A549 (cell line): ENCODE measurements at regions not wholly inside any gene's neighbourhood (a gene's known extent, or its start where the extent isn't known, plus 50 kb on each side); places are given as distances from the start of the nearest gene placed in this dataset.

Experiments used
- ATAC-seq, 2 experiments: fragments of 200-7000 bp in 1 of 2; fragments of >200 bp in 1 of 2; cut with Nextera tagmentation in 1 of 2; cut with Tn5 transposase in 1 of 2; 3 replicates each; pipeline versions ENCODE4 v1.8.0 to v1.9.1; 2018 to 2020; ENCODE audit warnings: mild to moderate bottlenecking in 1 of 2, moderate library complexity in 1 of 2
- CTCF ChIA-PET: fragments of 300-600 bp; sonication (Branson Sonifier 250); formaldehyde crosslinking; extraction: SDS; loops from one replicate; lab custom pipeline; 2021; ENCODE audit warnings: antibody characterized with exemption, inconsistent platforms; lab: Yijun Ruan, JAX
- POLR2A ChIA-PET: fragments of 350-600 bp; formaldehyde crosslinking; extraction: SDS; loops from one replicate; lab custom pipeline; 2021; ENCODE audit warnings: antibody characterized with exemption, inconsistent platforms; lab: Yijun Ruan, JAX
- DNase-seq, 2 experiments: peaks; one replicate each; pipeline versions ENCODE4 v3.0.0 to v3.0.0-alpha.2; 2011 to 2016; ENCODE audit warnings: low read depth in 1 of 2, low spot score in 1 of 2
- FAIRE-seq: peaks from 2 replicates; lab custom pipeline; 2011; peaks lifted over from hg19 to GRCh38; lab: Jason Lieb, UNC
- H3K27ac ChIP-seq, 2 experiments: fragments of >200 bp; sonication (Bioruptor Twin); formaldehyde crosslinking; 3 replicates each; pipeline ENCODE4 v1.5.1; 2016 to 2017
- H3K4me1 ChIP-seq: fragments of >200 bp; sonication (Bioruptor Twin); formaldehyde crosslinking; 3 replicates; pipeline ENCODE4 v1.6.1; 2016
- H3K4me2 ChIP-seq: fragments of >200 bp; sonication (Bioruptor Twin); formaldehyde crosslinking; 3 replicates; pipeline ENCODE4 v1.6.1; 2016
- H3K4me3 ChIP-seq: fragments of >200 bp; sonication (Bioruptor Twin); formaldehyde crosslinking; 3 replicates; pipeline ENCODE4 v1.5.1; 2016
- H3K9me3 ChIP-seq: fragments of >200 bp; sonication (Bioruptor Twin); formaldehyde crosslinking; 3 replicates; pipeline ENCODE4 v1.6.1; 2016
- ATOH8 ChIP-seq: fragments of 250-450 bp; sonication (Bioruptor Pico); IDR thresholded peaks from 2 replicates; pipeline ENCODE4 v1.5.0; 2020; ENCODE audit warnings: low read depth, mild to moderate bottlenecking, moderate library complexity
- BCL3 ChIP-seq: fragments of >200 bp; sonication (Bioruptor Twin); formaldehyde crosslinking; IDR thresholded peaks from 3 replicates; pipeline ENCODE4 v1.6.1; 2016
- BHLHE40 ChIP-seq: IDR thresholded peaks from 2 replicates; pipeline ENCODE4 v1.6.1; 2012; ENCODE audit warnings: low read depth, low read length, inconsistent platforms
- CBX2 ChIP-seq: fragments of 200-600 bp; sonication (generic); IDR thresholded peaks from 2 replicates; pipeline ENCODE4 v1.6.1; 2016; ENCODE audit warnings: low read depth, mild to moderate bottlenecking, borderline replicate concordance
- CHD2 ChIP-seq: fragments of 150-350 bp; IDR thresholded peaks from 2 replicates; pipeline ENCODE4 v1.6.1; 2014; ENCODE audit warnings: low read length; ENCODE audit not compliant: partially characterized antibody
- EHMT2 ChIP-seq: fragments of 200-600 bp; sonication (generic); IDR thresholded peaks from 2 replicates; pipeline ENCODE4 v1.6.1; 2016; ENCODE audit warnings: antibody characterized with exemption, low read depth, mild to moderate bottlenecking, moderate library complexity
- ESRRA ChIP-seq: fragments of 150-350 bp; IDR thresholded peaks from 2 replicates; pipeline ENCODE4 v1.6.1; 2014; ENCODE audit warnings: mild to moderate bottlenecking, low read length, borderline replicate concordance
- FOXS1 ChIP-seq: fragments of 250-450 bp; sonication (Bioruptor Pico); IDR thresholded peaks from 2 replicates; pipeline ENCODE4 v1.5.0; 2020; ENCODE audit warnings: mild to moderate bottlenecking, moderate library complexity
- GATA3 ChIP-seq: IDR thresholded peaks from 2 replicates; pipeline ENCODE4 v1.6.1; 2012; ENCODE audit warnings: borderline replicate concordance
- HEYL ChIP-seq: fragments of 250-450 bp; sonication (Bioruptor Pico); IDR thresholded peaks from 2 replicates; pipeline ENCODE4 v1.8.0; 2021; ENCODE audit warnings: mild to moderate bottlenecking, moderate library complexity
- HMGXB4 ChIP-seq: fragments of 250-450 bp; sonication (Bioruptor Pico); IDR thresholded peaks from 2 replicates; pipeline ENCODE4 v1.5.0; 2021; ENCODE audit warnings: mild to moderate bottlenecking, moderate library complexity, borderline replicate concordance
- KDM5A ChIP-seq: fragments of 200-600 bp; sonication (generic); IDR thresholded peaks from 2 replicates; pipeline ENCODE4 v1.6.1; 2016; ENCODE audit warnings: antibody characterized with exemption, mild to moderate bottlenecking
- MAFK ChIP-seq: fragments of 450-650 bp; IDR thresholded peaks from 2 replicates; pipeline ENCODE4 v1.6.1; 2014; ENCODE audit not compliant: partially characterized antibody
- MAX ChIP-seq: IDR thresholded peaks from 2 replicates; pipeline ENCODE4 v1.6.1; 2012
- NR3C1 ChIP-seq: fragments of >200 bp; sonication (Bioruptor Twin); formaldehyde crosslinking; IDR thresholded peaks from 3 replicates; pipeline ENCODE4 v1.6.1; 2017
- POLR2A ChIP-seq: IDR thresholded peaks from 2 replicates; pipeline ENCODE4 v1.6.1; 2012; ENCODE audit warnings: mild to moderate bottlenecking, low read length
- POLR2AphosphoS2 ChIP-seq: conservative IDR thresholded peaks from 2 replicates; pipeline ENCODE4 v1.6.1; 2012; ENCODE audit warnings: low read length, improper control_type of control experiment, inconsistent platforms
- RCOR1 ChIP-seq: fragments of 150-350 bp; IDR thresholded peaks from 2 replicates; pipeline ENCODE4 v1.6.1; 2014; ENCODE audit warnings: antibody characterized with exemption, low read length, low read depth
- RFX5 ChIP-seq: fragments of 450-650 bp; IDR thresholded peaks from 2 replicates; pipeline ENCODE4 v1.7.1; 2014; ENCODE audit warnings: antibody characterized with exemption, mild to moderate bottlenecking, moderate library complexity
- RNF2 ChIP-seq: fragments of 200-600 bp; sonication (generic); IDR thresholded peaks from 2 replicates; pipeline ENCODE4 v1.6.1; 2016; ENCODE audit warnings: low read depth, mild to moderate bottlenecking, antibody characterized with exemption, moderate library complexity, borderline replicate concordance
- ZNF302 ChIP-seq: fragments of 250-450 bp; sonication (Bioruptor Pico); IDR thresholded peaks from 2 replicates; pipeline ENCODE4 v1.9.0; 2021; ENCODE audit warnings: inconsistent platforms, mild to moderate bottlenecking, moderate library complexity
- WGBS: methylation state at CpG from one replicate; pipeline ENCODE4 v1.1.6; 2017; ENCODE audit errors: missing lambda C conversion rate; 5-methylcytosine and 5-hydroxymethylcytosine counted together
- TF ChIP-seq, protein P1 (sequence below): fragments of >200 bp; sonication (Bioruptor Twin); formaldehyde crosslinking; IDR thresholded peaks from 3 replicates; pipeline ENCODE4 v1.5.1; 2016
- TF ChIP-seq, protein P2 (sequence below): IDR thresholded peaks from 2 replicates; pipeline ENCODE4 v1.6.1; 2012; ENCODE audit warnings: low read depth, borderline replicate concordance
- TF ChIP-seq, protein P3 (sequence below): fragments of 150-350 bp; IDR thresholded peaks from 2 replicates; pipeline ENCODE4 v1.6.1; 2014; ENCODE audit warnings: low read depth, mild to moderate bottlenecking, low read length
- TF ChIP-seq, protein P4 (sequence below): IDR thresholded peaks from 2 replicates; pipeline ENCODE4 v1.6.1; 2012

GRCh38 chr2:125554956-125555355 lies 1101.0 kb upstream of the GYPC start:
- Histone ChIP-seq H3K4me1 (no peaks in the 10 kb centered on the region), H3K9me3 (no peaks in the 10 kb centered on the region), H3K27ac (no peak overlapping the region), H3K4me3 (no peak overlapping the region), H3K4me2 (no peak overlapping the region)
- CTCF ChIA-PET, result no interaction called here
- POLR2A ChIA-PET, result no interaction called here
- WGBS, result 0% methylated on average over 2 of the region's 2 CpGs
- DNase-seq (no peak), FAIRE-seq (no peak), ATAC-seq (no peak)
- TF ChIP-seq CBX2 (no peak), EHMT2 (no peak), MAFK (no peak), HMGXB4 (no peak), NR3C1 (no peak), ATOH8 (CRISPR knock-in tag) (no peak), MAX (no peak), HEYL (CRISPR knock-in tag) (no peak)
- TF ChIP-seq, protein P1, sequence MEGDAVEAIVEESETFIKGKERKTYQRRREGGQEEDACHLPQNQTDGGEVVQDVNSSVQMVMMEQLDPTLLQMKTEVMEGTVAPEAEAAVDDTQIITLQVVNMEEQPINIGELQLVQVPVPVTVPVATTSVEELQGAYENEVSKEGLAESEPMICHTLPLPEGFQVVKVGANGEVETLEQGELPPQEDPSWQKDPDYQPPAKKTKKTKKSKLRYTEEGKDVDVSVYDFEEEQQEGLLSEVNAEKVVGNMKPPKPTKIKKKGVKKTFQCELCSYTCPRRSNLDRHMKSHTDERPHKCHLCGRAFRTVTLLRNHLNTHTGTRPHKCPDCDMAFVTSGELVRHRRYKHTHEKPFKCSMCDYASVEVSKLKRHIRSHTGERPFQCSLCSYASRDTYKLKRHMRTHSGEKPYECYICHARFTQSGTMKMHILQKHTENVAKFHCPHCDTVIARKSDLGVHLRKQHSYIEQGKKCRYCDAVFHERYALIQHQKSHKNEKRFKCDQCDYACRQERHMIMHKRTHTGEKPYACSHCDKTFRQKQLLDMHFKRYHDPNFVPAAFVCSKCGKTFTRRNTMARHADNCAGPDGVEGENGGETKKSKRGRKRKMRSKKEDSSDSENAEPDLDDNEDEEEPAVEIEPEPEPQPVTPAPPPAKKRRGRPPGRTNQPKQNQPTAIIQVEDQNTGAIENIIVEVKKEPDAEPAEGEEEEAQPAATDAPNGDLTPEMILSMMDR, result no peak
- TF ChIP-seq, protein P2, sequence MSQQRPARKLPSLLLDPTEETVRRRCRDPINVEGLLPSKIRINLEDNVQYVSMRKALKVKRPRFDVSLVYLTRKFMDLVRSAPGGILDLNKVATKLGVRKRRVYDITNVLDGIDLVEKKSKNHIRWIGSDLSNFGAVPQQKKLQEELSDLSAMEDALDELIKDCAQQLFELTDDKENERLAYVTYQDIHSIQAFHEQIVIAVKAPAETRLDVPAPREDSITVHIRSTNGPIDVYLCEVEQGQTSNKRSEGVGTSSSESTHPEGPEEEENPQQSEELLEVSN, result no peak
- TF ChIP-seq, protein P3, sequence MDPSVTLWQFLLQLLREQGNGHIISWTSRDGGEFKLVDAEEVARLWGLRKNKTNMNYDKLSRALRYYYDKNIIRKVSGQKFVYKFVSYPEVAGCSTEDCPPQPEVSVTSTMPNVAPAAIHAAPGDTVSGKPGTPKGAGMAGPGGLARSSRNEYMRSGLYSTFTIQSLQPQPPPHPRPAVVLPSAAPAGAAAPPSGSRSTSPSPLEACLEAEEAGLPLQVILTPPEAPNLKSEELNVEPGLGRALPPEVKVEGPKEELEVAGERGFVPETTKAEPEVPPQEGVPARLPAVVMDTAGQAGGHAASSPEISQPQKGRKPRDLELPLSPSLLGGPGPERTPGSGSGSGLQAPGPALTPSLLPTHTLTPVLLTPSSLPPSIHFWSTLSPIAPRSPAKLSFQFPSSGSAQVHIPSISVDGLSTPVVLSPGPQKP, result no peak
- TF ChIP-seq, protein P4, sequence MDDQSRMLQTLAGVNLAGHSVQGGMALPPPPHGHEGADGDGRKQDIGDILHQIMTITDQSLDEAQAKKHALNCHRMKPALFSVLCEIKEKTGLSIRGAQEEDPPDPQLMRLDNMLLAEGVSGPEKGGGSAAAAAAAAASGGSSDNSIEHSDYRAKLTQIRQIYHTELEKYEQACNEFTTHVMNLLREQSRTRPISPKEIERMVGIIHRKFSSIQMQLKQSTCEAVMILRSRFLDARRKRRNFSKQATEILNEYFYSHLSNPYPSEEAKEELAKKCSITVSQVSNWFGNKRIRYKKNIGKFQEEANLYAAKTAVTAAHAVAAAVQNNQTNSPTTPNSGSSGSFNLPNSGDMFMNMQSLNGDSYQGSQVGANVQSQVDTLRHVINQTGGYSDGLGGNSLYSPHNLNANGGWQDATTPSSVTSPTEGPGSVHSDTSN, result no peak

DNA sequence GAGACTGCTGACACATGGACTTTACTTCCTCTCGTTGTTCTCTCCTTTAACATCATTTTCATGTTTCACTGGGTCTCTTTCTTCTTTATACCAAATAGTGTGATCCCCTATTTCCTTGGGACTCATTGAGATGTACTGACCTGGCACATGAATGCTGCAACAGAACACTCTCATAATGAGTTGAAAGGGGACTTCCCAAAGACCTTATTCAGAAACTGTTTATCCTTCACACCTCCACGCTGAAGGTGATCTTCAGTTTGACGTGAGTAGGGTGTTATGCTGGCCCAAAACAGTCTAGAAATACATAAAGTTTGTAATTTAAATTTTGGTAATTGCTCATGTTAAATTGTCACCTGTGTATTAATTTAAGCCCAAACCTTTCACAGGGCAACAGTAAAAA lies 1096.8 kb upstream of the GYPC start:
- ATAC-seq, result no peak
- no peak overlapping the region for H3K4me3 ChIP-seq
- H3K27ac ChIP-seq, result no peak overlapping the region
- POLR2A ChIA-PET, result no interaction called here
- CTCF ChIA-PET, result no interaction called here
- no peak overlapping the region for H3K4me2 ChIP-seq
- no peaks in the 10 kb centered on the region for H3K4me1 ChIP-seq
- WGBS, result 2% methylated on average over 3 of the region's 3 CpGs
- no peaks in the 10 kb centered on the region for H3K9me3 ChIP-seq
- DNase-seq, result no peak
- no peak for FAIRE-seq
- TF ChIP-seq POLR2AphosphoS2, result no peak
- TF ChIP-seq POLR2A, result no peak
- TF ChIP-seq FOXS1 (CRISPR knock-in tag), result no peak
- TF ChIP-seq KDM5A, result no peak
- TF ChIP-seq CHD2, result no peak
- TF ChIP-seq, protein P1, result no peak
- no peak for TF ChIP-seq RNF2
- TF ChIP-seq ESRRA, result no peak
- no peak for TF ChIP-seq MAX
- TF ChIP-seq NR3C1, result no peak
- TF ChIP-seq BHLHE40, result no peak
- TF ChIP-seq RFX5, result no peak
- no peak for TF ChIP-seq BCL3
- TF ChIP-seq ZNF302 (CRISPR knock-in tag), result no peak
- TF ChIP-seq, protein P3, result no peak
- no peak for TF ChIP-seq GATA3
- TF ChIP-seq RCOR1, result no peak
